ENCODE measurements at regions not wholly inside any gene's neighbourhood (a gene's known extent, or its start where the extent isn't known, plus 50 kb on each side); places are given as distances from the start of the nearest gene placed in this dataset.

GRCh38 chr20:11252447-11252846 is 578.6 kb upstream of the JAG1 start:
- TF ChIP-seq EZH2phosphoT487 (IDR thresholded peaks at IDR 0.05; ENCODE audit: borderline replicate concordance) (no peak), SRF (IDR thresholded peaks at IDR 0.05; ENCODE audit: low read depth) (no peak), EGR1 (IDR thresholded peaks at IDR 0.05; ENCODE audit: low read depth) (no peak), YY1 (IDR thresholded peaks at IDR 0.05; ENCODE audit: extremely low read depth, insufficient replicate concordance, low read depth, low read length) (no peak), SIN3A (IDR thresholded peaks at IDR 0.05; ENCODE audit: low read depth) (no peak), ZFX (IDR thresholded peaks at IDR 0.05) (no peak), POLR2AphosphoS5 (IDR thresholded peaks at IDR 0.05; ENCODE audit: low read depth, low read length) (no peak), JUND (IDR thresholded peaks at IDR 0.05) (no peak), ELF1 (IDR thresholded peaks at IDR 0.05; ENCODE audit: borderline replicate concordance, low read depth) (no peak), CEBPB (IDR thresholded peaks at IDR 0.05; ENCODE audit: low read depth) (no peak), POLR2A (IDR thresholded peaks at IDR 0.05; ENCODE audit: borderline replicate concordance, extremely low read depth, insufficient read depth, insufficient read length) (no peak), FOSL1 (IDR thresholded peaks at IDR 0.05; ENCODE audit: low read depth) (no peak), CBX3 (IDR thresholded peaks at IDR 0.05; ENCODE audit: low read depth) (no peak)
- no TSS peak for BruUV-seq (replicated peaks)
- H3K27me3 ChIP-seq (ENCODE audit: insufficient read depth, low read length), result no peaks in the 10 kb centered on the region
- ATAC-seq (no peak), DNase-seq (ENCODE audit: low read depth, low spot score) (no peak)
- no peaks in the 10 kb centered on the region for H3K9me2 ChIP-seq (ENCODE audit: insufficient read depth)
- H2AFZ ChIP-seq (ENCODE audit: low read depth, low read length, poor library complexity, severe bottlenecking), result no peak overlapping the region
- CTCF ChIA-PET, result no interaction called here
- peaks cover 0 to 4% of the 10 kb centered on the region in 2 experiments; a peak in 1 of 4 replicates for H3K9me3 ChIP-seq (ENCODE audit: control insufficient read depth in 1 of 2, insufficient read depth in 1 of 2, low read depth in 1 of 2, low read length in 2 of 2)
- H4K20me1 ChIP-seq (ENCODE audit: insufficient read depth), result no peaks in the 10 kb centered on the region
- H3K9ac ChIP-seq (ENCODE audit: low read length), result no peak overlapping the region
- POLR2A ChIA-PET, result no interaction called here
- H3K4me1 ChIP-seq (ENCODE audit: control insufficient read depth in 1 of 2, insufficient read depth in 2 of 2, low read length in 2 of 2), result no peaks in the 10 kb centered on the region
- RAD21 ChIA-PET (ENCODE audit: low non-redundant PET in 1 of 2, low total read pairs in 2 of 2, uncharacterized antibody in 2 of 2, unreplicated experiment in 2 of 2), result no interaction called here
- intact Hi-C loops (cut with micrococcal nuclease), result no loop called here
- H3K4me2 ChIP-seq (ENCODE audit: low read length), result no peak overlapping the region
- H3K4me3 ChIP-seq (replicated peaks in 1 of 2; ENCODE audit: low read depth in 1 of 2, low read length in 2 of 2), result no peak overlapping the region
- no peak overlapping the region for H3K27ac ChIP-seq (ENCODE audit: low read depth, low read length)
- H3K79me2 ChIP-seq (ENCODE audit: insufficient read depth, low read length), result no peaks in the 10 kb centered on the region
- H3K36me3 ChIP-seq (ENCODE audit: control insufficient read depth in 1 of 2, insufficient read depth in 2 of 2, low read length in 2 of 2), result no peaks in the 10 kb centered on the region

GRCh38 chr20:11255455-11255854 is 581.7 kb upstream of the JAG1 start:
- Histone ChIP-seq H3K4me2 (ENCODE audit: low read length) (no peak overlapping the region), H3K36me3 (ENCODE audit: control insufficient read depth in 1 of 2, insufficient read depth in 2 of 2, low read length in 2 of 2) (no peaks in the 10 kb centered on the region), H3K79me2 (ENCODE audit: insufficient read depth, low read length) (no peaks in the 10 kb centered on the region), H3K9me3 (ENCODE audit: control insufficient read depth in 1 of 2, insufficient read depth in 1 of 2, low read depth in 1 of 2, low read length in 2 of 2) (peaks cover 4 to 11% of the 10 kb centered on the region in 2 experiments; a peak in 2 of 4 replicates), H3K27me3 (ENCODE audit: insufficient read depth, low read length) (no peaks in the 10 kb centered on the region), H3K27ac (ENCODE audit: low read depth, low read length) (no peak overlapping the region), H3K9me2 (ENCODE audit: insufficient read depth) (no peaks in the 10 kb centered on the region), H4K20me1 (ENCODE audit: insufficient read depth) (no peaks in the 10 kb centered on the region), H2AFZ (ENCODE audit: low read depth, low read length, poor library complexity, severe bottlenecking) (no peak overlapping the region), H3K4me3 (replicated peaks in 1 of 2; ENCODE audit: low read depth in 1 of 2, low read length in 2 of 2) (no peak overlapping the region), H3K9ac (ENCODE audit: low read length) (no peak overlapping the region), H3K4me1 (ENCODE audit: control insufficient read depth in 1 of 2, insufficient read depth in 2 of 2, low read length in 2 of 2) (no peaks in the 10 kb centered on the region)
- ATAC-seq (no peak), DNase-seq (ENCODE audit: low read depth, low spot score) (no peak)
- ChIA-PET CTCF (no interaction called here), POLR2A (no interaction called here), RAD21 (ENCODE audit: low non-redundant PET in 1 of 2, low total read pairs in 2 of 2, uncharacterized antibody in 2 of 2, unreplicated experiment in 2 of 2) (no interaction called here)
- no TSS peak for BruUV-seq (replicated peaks)
- no peak for TF ChIP-seq FOSL1 (IDR thresholded peaks at IDR 0.05; ENCODE audit: low read depth)
- no peak for TF ChIP-seq JUND (IDR thresholded peaks at IDR 0.05)
- no peak for TF ChIP-seq MAX (IDR thresholded peaks at IDR 0.05)
- TF ChIP-seq ZFX (IDR thresholded peaks at IDR 0.05), result no peak
- no peak for TF ChIP-seq RAD21 (IDR thresholded peaks at IDR 0.05; ENCODE audit: low read depth)
- TF ChIP-seq ELF1 (IDR thresholded peaks at IDR 0.05; ENCODE audit: borderline replicate concordance, low read depth), result no peak
- TF ChIP-seq, protein P1, sequence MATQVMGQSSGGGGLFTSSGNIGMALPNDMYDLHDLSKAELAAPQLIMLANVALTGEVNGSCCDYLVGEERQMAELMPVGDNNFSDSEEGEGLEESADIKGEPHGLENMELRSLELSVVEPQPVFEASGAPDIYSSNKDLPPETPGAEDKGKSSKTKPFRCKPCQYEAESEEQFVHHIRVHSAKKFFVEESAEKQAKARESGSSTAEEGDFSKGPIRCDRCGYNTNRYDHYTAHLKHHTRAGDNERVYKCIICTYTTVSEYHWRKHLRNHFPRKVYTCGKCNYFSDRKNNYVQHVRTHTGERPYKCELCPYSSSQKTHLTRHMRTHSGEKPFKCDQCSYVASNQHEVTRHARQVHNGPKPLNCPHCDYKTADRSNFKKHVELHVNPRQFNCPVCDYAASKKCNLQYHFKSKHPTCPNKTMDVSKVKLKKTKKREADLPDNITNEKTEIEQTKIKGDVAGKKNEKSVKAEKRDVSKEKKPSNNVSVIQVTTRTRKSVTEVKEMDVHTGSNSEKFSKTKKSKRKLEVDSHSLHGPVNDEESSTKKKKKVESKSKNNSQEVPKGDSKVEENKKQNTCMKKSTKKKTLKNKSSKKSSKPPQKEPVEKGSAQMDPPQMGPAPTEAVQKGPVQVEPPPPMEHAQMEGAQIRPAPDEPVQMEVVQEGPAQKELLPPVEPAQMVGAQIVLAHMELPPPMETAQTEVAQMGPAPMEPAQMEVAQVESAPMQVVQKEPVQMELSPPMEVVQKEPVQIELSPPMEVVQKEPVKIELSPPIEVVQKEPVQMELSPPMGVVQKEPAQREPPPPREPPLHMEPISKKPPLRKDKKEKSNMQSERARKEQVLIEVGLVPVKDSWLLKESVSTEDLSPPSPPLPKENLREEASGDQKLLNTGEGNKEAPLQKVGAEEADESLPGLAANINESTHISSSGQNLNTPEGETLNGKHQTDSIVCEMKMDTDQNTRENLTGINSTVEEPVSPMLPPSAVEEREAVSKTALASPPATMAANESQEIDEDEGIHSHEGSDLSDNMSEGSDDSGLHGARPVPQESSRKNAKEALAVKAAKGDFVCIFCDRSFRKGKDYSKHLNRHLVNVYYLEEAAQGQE (IDR thresholded peaks at IDR 0.05; ENCODE audit: low read depth), result no peak
- TF ChIP-seq TCF7L2 (IDR thresholded peaks at IDR 0.05; ENCODE audit: borderline replicate concordance, extremely low read depth, insufficient read depth, insufficient read length), result no peak
- no peak for TF ChIP-seq SP1 (IDR thresholded peaks at IDR 0.05; ENCODE audit: low read depth)
- TF ChIP-seq CEBPB (IDR thresholded peaks at IDR 0.05; ENCODE audit: low read depth), result no peak
- no peak for TF ChIP-seq POLR2AphosphoS5 (IDR thresholded peaks at IDR 0.05; ENCODE audit: low read depth, low read length)
- no peak for TF ChIP-seq YY1 (IDR thresholded peaks at IDR 0.05; ENCODE audit: extremely low read depth, insufficient replicate concordance, low read depth, low read length)
- intact Hi-C loops (cut with micrococcal nuclease), result no loop called here
